Ammon's horn (tissue), 1 donor: ENCODE measurements at regions not wholly inside any gene's neighbourhood (a gene's known extent, or its start where the extent isn't known, plus 50 kb on each side); places are given as distances from the start of the nearest gene placed in this dataset.
"Not testable (repeated sequence)": the region's sequence is repeated elsewhere in the genome, so short reads cannot be mapped to it uniquely, and the experiment has no call there.

ENCODE experiments used
- DNase-seq: peaks from one replicate; pipeline ENCODE4 v3.0.0-alpha.2; 2016; ENCODE audit warnings: low spot score

- DNase-seq, result no peak
These were observed 2786.9 kb upstream of the PCDH20 start for GRCh38 chr13:64202517-64202916.

GRCh38 chr13:64197232-64197631, 2781.6 kb upstream of the PCDH20 start:
- no peak for DNase-seq

GRCh38 chr13:64186503-64187250, 2771.0 kb upstream of the PCDH20 start:
- no peak for DNase-seq

GRCh38 chr13:64186071-64186470, 2770.4 kb upstream of the PCDH20 start:
- DNase-seq, result no peak

GRCh38 chr13:64180756-64181155, 2765.1 kb upstream of the PCDH20 start:
- DNase-seq, result no peak

- DNase-seq, result no peak
These were observed 2750.2 kb upstream of the PCDH20 start for GRCh38 chr13:64165826-64166225.

GRCh38 chr13:64164435-64164834, 2748.8 kb upstream of the PCDH20 start:
- DNase-seq, result no peak

GRCh38 chr13:64160479-64160878, 2744.8 kb upstream of the PCDH20 start:
- no peak for DNase-seq

- DNase-seq, result no peak
These were observed 2743.3 kb upstream of the PCDH20 start for GRCh38 chr13:64158908-64159307.

GRCh38 chr13:64154514-64154913, 2738.9 kb upstream of the PCDH20 start:
- peak; percentile 6 for DNase-seq

GRCh38 chr13:64130600-64130999, 2715.0 kb upstream of the PCDH20 start:
- DNase-seq, result no peak

- DNase-seq, result no peak
These were observed 2714.5 kb upstream of the PCDH20 start for GRCh38 chr13:64130171-64130570.

- DNase-seq, result no peak
These were observed 2712.2 kb upstream of the PCDH20 start for GRCh38 chr13:64127856-64128255.

GRCh38 chr13:64127192-64127591, 2711.5 kb upstream of the PCDH20 start:
- no peak for DNase-seq

- not testable (repeated sequence) for DNase-seq
These were observed 2705.5 kb upstream of the PCDH20 start for GRCh38 chr13:64121023-64121709.

GRCh38 chr13:64099994-64100393, 2684.3 kb upstream of the PCDH20 start:
- no peak for DNase-seq

- no peak for DNase-seq
These were observed 2674.7 kb upstream of the PCDH20 start for GRCh38 chr13:64090311-64090710.

GRCh38 chr13:64088491-64088890, 2672.8 kb upstream of the PCDH20 start:
- no peak for DNase-seq

- no peak for DNase-seq
These were observed 2672.0 kb upstream of the PCDH20 start for GRCh38 chr13:64087624-64088023.

- no peak for DNase-seq
These were observed 2668.2 kb upstream of the PCDH20 start for GRCh38 chr13:64083811-64084210.

GRCh38 chr13:64083396-64083795, 2667.7 kb upstream of the PCDH20 start:
- DNase-seq, result no peak

- no peak for DNase-seq
These were observed 2662.9 kb upstream of the PCDH20 start for GRCh38 chr13:64078480-64078936.

GRCh38 chr13:64078025-64078424, 2662.4 kb upstream of the PCDH20 start:
- no peak for DNase-seq
